OCI-M2 (cell line): ENCODE measurements at regions not wholly inside any gene's neighbourhood (a gene's known extent, or its start where the extent isn't known, plus 50 kb on each side); places are given as distances from the start of the nearest gene placed in this dataset.

Experiments used
- DNase-seq: peaks from one replicate; lab custom pipeline; 2025; ENCODE audit not compliant: unreplicated experiment; lab: John Stamatoyannopoulos, UW

DNA sequence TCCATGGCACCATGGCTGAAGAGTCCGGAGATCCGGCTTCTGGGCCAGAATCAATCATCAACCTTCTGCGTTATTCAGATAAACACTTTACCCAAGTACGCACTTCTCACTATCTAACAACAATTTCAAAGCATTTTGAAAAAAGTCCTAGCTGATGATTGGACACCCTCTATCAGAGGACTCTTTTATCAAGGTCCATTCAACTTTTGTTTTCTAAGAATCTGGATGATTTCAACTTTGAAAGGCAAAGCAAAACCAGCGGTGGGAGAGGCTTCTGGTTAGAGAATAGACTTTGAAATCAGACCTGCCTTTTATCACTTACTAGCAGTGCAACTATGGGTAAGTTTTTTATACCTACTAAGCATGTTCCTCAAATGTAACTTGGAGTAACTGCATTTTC is 293.6 kb upstream of the TNP1 start:
- DNase-seq = no peak

DNA sequence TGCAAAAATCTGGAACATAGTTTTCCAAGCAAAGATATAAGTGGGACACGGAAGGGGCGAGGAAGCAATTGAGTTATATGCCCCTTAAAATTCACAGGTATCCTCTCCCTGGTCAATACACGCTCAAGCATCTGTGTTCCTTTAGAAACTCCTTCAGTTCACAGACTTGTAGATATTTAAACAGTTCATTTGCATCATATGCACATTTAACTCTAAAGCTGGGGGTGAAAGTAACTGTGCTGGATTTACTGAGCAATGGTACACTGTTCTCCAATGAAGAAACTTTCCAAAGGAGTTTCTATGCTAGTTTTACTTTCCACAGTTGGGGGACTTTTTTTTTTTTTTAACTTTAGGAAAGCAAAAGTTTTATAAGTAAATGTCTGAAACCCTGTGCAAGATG is 293.0 kb upstream of the TNP1 start:
- DNase-seq = no peak

DNA sequence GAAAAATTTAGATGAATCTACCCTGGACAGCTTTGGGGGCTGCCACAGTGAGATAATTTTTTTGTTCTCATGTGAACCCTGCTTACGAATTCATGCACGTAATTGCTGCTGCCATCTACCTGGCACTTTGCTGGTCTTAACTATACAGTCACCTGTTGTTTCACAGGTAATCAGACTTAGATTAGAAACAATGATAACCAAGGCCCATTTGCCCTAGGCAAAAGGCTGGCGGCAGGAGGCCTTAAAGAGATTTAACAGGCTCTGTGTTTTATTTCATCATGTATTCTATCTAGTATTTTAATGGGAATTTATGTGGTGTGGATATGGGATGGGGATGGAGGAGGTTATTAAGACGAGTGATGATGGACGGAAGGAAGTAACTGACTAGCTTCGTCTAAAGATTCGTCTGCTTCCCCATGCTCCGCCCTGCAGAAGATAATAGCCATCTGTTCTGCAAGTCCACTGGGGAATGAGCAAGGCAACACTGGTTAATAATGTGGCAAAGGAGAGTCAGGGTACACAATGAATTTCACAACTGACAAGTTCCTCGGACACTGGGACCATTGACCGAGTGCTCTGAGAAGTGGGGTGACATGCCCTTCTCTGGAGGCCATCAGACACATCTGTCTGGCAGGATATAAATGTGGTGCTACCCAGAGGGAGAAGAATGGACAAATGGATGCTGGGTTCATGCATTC is 291.8 kb upstream of the TNP1 start:
- DNase-seq = no peak

DNA sequence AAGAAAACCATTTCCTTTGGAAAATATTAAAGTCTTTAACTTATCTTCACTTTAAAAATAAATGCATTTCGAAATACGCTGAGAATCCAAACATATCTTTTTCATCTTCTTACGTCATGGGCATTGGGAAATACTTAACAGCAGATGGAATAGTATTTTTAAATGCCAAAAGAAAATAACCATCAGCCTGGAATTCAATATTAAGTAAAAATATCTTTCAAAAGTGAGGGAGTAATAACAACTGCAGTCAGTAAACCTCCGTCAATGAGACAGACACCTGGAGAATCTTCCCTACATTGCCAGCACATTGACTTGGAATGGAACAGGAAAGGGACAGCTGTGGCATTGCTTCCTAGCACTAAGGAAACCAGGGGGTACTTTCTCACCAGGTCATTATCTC is 290.4 kb upstream of the TNP1 start:
- DNase-seq = no peak

DNA sequence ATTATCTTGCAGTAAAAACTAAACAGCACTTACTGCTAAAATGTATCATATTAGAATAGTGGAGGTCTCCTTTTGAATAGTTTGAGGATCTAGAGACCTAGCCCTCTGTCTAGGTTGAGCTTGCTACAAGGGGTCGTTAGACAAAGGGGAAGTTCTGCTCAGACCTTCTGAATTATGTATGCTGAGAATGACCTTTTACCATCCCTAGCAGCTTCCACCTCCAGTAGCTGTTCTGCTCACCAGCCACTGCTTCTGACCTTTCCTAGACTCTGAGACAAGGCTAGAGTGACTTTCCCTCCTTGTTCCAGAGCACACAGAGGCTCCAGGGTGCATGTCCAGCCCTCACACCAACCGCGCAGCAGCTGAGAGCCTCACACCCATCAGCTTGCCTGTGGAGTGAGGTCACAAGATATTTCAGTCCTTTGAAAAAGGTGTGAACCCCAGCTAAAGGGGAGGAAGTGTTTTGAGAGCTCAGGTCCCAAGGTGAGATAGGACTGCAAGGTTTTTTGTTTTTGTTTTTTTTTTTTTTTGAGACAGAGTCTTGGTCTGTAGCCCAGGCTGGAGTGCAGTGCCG is 289.3 kb upstream of the TNP1 start:
- DNase-seq = no peak

DNA sequence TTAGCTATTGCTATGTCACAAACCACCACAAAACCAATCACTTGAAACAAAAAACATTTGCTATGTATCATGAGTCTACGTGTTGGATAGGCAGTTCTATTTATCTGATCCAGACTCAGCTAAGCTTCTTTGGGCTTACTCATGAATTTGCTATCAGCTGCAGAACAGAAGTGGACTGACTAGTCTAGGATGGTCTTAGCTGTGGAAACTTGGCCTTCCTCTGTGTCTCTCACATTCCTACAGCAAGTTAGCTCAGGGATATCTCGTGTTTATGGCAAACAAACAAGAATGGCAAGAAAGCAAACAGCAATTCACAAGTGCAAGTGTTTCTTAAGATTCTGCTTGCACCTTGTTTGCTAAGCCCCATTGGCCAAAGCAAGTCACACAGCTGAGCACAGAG is 288.0 kb upstream of the TNP1 start:
- no peak for DNase-seq

DNA sequence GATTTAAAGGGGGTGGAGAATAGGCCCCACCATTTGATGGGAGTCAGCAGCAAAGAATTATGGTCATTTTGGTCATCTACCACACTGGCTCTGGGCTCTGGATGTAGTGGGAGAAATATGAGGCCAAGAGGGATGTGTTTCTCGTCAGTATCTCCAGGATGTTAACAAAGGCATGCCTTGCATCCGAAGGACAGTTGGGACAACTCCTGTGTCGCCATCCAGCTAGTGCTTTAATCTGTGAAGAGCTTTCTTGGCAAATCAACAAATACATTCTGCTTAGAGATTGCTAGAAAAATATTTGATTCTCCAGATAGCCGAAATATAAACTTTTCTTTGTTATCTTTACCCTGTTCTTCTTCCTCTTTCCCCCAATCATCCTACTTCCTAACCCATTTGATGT is 287.1 kb upstream of the TNP1 start:
- no peak for DNase-seq

DNA sequence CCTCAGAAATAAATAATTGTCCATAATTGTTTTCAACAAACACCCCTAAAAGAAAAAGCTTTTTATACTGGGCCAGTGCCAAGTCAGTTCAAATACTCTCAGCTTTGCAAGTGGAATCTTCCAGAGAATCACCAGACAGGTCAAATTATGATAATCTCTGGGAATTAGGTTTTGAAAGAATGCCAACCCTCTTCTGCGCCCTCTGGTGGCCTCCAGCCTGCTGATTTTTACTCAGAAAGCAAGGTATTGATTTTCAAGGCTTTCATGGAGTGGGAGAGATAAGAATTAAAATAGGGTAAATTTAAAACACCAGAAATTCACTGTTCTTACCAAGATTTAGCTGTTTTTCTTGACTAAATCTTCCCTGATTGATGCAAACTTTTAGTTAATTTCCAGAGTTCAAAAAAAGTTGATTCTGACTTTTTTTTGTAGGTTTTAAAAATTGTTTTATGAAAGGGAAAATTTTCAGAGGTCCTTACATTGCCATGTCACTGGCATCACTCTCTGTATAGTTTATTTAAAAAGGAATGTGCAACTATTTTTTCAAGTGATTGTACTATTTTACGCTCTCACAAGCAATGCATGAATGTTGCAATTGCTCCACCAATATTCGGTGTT is 282.9 kb upstream of the TNP1 start:
- DNase-seq = no peak

DNA sequence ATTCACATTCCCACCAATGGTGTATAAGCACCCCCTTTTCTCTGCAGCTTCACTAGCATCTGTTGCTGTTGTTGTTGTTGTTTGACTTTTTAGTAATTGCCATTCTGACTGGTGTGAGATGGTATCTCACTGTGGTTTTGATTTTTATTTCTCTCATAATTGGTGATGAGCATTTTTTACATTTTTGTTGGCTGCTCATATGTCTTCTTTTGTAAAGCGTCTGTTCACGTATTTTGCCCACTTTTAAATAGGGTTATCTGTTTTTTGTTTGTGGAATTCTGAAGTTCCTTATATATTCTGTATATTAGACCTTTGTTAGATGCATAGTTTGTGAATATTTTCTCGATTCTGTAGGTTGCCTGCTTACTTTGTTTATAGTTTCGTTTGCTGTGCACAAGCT is 278.4 kb upstream of the TNP1 start:
- DNase-seq = no peak

DNA sequence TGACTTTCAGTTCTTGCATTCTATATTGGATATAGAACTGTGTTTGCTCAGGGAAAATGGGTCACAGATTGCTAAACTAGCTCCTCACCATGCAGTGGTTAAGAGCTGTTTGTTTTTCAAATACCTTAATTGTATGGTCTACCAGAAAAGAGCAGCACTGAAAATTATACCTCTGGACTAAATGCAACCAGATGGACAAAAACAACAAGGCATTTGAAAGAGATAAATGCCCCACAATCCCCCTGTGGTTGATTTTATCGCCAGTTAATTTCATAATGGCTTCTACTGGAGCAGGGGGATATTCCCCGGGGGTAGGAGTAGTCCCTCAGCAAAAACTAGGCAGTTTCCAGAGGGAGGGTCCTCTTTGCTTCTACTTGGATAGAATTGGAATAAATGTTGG is 267.9 kb upstream of the TNP1 start:
- DNase-seq = no peak

DNA sequence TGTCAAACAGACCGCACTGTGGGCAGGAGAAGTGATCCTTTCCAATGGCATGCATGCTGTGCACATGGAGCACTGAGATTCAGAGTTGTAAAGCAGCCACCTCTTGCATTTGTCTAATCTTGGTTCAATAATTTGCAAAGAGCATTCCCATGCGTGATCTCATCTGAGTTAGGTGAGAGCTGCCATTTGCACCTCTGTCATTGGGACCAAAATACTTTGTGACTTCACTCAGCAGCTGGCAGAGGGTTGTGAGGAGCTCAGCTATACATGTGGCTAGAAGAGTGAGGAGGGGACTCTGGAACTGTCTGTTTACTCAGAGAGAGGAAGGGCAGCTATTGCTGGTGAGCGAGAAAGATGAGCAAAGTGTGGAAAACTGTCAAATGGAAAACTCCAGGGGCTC is 265.1 kb upstream of the TNP1 start:
- no peak for DNase-seq

DNA sequence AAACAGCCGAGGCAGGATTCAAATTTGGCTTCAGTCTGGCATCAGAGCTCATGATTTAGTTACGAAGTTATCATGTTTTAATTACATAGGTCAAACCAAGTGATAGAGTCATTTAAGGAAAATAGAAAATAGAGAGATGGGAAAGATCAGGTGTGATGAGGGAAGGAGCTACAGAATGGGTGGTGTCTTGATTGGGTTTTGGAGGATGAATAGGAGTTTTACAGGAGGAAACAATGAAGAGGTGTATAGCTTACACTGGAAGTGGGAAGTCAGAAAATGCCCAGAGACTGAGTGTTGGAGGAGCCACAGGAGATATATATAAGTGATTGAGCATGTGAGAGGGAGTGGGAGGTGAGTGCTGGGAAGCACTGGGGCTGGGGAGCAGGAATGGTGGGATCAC is 264.2 kb upstream of the TNP1 start:
- DNase-seq = no peak

DNA sequence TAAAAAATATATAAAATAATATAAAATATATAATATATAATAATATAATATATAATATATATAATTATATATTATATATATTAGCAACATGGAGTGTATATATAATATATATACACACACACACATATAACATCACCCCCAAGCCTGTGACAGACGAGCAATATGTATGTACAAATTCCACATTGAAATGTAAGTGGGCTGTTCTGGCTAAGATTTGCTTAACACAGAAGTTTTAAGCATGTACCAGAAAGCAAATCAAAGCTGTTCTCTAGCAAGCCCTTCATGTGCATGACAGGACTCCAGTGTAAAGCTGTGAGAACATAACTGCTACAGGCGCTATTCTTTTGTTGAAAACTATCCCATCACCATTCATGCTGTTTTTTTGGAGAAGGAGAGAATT is 261.7 kb upstream of the TNP1 start:
- DNase-seq = no peak

DNA sequence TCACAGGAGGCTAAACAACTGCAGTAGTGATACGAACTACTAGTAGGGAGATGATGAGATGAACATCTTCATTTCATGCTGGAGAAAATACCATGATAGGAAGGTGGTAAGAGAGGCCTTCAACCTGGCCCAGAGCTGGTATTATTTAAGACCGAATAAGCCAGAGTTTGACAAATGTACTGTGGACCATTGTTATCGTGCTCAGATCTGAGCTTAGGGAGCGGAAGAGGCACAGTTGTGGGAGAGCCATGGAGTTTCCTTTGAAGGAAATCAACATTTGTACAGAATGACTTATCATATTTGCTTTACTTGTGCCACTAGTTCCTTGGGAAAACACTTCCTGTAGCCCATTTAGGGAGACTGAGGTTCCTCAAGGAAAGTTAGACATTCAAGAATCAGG is 260.6 kb upstream of the TNP1 start:
- no peak for DNase-seq

DNA sequence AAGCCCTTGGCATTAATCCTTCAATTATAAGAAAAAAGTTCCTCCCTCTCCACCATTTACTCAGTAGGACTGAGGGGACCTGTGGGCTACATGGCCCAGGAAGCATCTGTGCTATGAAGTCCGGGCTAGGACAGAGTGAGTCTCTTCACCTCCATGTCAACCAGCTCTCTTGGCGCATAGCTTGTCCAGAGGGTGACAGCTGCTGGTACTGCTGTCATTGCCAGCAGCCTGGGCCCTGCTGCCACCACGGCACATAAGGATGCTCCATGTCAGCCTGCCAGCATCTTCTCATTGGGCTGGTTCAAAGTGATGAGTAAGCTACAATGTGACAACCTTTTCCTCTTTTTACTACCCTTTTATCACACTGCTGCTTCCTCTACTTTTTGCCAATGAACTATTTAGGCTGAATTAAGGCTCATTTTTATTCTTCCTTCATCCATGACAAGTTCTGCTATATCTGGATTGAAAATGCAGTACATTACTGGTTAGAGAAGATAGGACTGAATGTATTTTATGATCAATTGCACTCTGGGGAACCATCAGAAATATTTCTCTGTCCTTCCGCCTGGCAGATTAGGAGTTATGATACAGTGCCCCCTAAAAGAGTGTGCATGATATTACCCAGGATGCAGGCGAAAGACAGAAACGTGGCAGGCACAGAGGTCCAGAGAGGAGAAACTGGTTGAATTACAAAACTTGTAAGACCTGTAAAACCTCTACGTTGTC is 258.9 kb upstream of the TNP1 start:
- no peak for DNase-seq

DNA sequence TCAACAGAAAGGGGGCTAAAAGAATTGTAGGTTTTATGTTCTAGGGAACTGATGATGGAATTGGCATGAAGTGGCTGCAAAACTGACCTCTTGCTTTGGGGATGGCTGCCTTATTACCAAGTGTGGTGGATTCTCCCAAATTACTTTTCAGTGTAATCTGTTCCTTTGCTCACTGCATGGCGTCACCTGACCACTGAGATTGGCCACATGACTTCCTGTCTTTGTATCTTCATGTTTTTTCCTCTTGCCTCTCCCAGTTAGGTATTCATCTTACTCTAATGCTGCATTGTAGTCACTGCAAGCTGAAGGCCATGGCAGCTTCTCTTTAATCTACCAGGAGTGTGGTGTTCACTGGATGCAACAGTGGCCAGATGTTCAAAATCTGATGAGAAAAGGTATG is 257.7 kb upstream of the TNP1 start:
- no peak for DNase-seq

DNA sequence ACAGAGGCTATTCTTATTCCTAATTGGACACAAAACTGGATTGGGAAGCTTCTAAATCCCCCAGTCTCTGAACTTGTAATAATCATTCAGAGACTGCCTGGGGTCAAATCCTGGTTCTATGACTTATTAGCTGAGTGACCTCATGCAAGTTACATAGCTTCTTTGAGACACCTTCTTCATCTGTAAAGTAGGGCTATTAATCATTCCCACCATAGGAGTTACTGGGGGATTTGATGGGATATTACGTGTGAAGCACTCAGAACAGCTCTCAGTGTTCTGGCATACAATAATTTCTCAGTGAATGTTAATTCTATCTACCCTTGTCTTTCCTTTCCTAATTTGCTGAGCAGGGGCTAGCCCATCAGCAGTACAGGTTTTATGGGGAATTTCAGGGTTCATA is 256.7 kb upstream of the TNP1 start:
- no peak for DNase-seq

DNA sequence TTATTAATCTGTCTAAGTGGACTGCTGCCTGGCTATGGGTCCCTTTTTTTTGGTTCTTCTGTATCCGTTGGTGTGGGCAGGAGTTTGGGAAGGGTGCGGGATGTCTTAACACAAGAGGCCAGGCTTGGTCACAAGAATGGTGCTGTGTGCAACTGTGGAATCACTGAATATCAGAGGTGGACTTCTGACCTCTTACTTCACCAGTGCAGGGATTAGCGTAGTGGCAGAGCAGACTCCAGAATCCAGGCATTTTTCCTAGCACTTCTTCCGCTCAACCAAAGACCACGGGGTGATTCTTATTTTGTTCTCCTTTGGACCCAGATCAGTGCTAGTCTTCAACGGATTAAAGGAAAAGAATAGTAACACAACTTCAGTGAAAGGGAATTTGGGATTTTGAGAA is 254.3 kb upstream of the TNP1 start:
- no peak for DNase-seq

DNA sequence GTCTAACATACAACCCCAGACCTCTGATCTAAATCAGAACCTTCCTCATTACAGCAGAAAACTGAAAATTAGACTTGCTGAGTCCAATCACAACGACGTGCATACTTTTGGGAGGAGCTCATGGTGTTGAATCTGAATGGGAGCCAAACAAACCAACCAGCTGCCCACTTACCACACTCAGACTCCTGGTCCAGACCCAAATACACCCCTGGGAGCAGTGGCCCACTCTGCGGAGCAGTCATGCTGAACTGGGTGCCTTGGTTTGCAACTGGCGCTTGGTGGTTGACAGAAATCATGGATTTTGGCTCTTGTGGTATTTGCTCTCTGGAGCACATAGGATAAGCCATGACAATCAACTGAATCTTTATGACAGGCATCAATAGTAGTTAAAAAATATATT is 253.6 kb upstream of the TNP1 start:
- DNase-seq = no peak

DNA sequence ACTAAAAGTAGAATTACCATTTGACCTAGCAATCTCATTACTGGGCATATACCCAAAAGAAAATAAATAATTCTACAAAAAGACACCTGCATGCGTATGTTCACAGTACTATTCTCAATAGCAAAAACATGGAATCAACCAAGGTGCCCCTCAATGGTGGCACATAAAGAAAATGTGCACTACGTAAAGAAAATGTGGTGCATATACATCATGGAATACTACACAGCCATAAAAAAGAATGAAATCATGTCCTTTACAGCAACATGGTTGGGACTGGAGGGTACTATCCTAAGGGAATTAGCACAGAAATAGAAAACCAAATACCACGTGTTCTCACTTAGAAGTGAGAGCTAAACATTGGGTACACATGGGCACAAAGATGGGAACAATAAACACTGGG is 250.7 kb upstream of the TNP1 start:
- DNase-seq = no peak

DNA sequence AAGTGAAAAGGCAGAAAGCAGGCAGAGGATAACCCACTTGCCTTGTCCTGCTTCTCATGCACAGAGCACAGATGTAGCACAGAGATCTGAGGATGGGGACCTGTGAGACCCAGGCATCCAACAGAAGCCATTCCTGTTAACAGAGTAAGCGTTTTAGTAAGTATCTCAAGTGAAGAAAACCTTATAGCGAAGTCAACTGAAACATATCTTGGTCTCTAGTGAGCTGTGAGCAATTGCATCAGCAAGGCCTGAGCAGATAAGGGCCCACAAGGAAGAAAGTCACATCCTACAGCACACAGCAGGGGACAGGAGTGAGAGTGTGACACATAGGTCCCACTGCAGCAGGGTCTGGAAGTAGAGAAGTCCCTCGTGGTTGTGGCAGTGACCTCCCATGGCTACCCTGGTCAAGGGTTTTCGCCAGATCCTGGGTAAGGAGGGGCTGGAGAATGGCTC is 248.7 kb upstream of the TNP1 start:
- no peak for DNase-seq

DNA sequence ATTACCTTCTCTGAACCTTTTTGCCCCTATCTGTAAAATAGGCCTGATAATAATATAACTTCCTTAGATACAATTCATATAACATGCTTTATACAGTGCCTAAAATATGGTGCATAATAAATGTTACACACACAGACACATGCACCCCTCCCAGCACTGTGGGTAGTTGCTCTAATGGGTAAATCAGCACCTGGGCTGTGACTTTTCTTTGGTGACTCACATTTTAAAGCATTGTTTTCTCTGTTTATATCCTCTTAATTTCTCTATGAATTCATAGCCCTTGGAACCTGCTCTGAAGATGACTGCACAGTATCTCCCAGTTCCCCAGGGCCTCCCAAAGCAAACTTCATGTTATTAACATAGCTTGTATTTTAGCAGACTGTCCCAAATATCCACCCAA is 248.2 kb upstream of the TNP1 start:
- DNase-seq = no peak
